ENCODE measurements at regions not wholly inside any gene's neighbourhood (a gene's known extent, or its start where the extent isn't known, plus 50 kb on each side); places are given as distances from the start of the nearest gene placed in this dataset.

DNA sequence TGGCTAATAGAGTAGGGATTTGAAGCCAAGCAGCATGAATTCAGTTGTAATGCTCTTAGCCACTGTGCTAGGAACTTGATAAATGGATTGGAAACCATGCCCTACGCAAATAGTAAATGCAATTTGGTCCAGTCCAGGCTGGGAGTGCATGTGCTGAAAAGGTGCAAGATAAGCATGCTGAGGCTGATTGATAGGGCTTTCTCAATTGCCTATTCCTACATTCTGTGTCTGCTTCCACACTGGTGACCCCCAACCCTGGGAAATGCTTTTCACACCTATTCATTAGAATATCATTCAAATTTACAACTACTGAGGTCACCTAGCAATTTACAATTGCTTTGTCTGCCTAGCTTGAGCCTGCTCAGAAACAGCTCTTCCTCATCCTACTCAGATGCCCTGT lies 84.7 kb upstream of the SLC25A36 start:
- Histone ChIP-seq H3K9me2 (no peaks in the 10 kb centered on the region), H3K4me2 (no peak overlapping the region), H2AFZ (ENCODE audit: low read depth) (no peak overlapping the region), H3K27me3 (ENCODE audit: insufficient read depth) (no peaks in the 10 kb centered on the region), H4K20me1 (ENCODE audit: insufficient read depth) (no peaks in the 10 kb centered on the region), H3K4me1 (ENCODE audit: control insufficient read depth in 1 of 2, insufficient read depth in 2 of 2, low read depth in 1 of 2, low read length in 1 of 2) (no peaks in the 10 kb centered on the region), H3K79me2 (ENCODE audit: insufficient read depth) (no peaks in the 10 kb centered on the region), H3K36me3 (replicated peaks in 1 of 2; ENCODE audit: control insufficient read depth in 1 of 2, insufficient read depth in 2 of 2, low read length in 1 of 2) (no peaks in the 10 kb centered on the region), H3K9me3 (no peaks in the 10 kb centered on the region), H3F3A (replicated peaks; ENCODE audit: insufficient read depth) (no peaks in the 10 kb centered on the region), H3K27ac (ENCODE audit: low read depth in 2 of 2, low read length in 1 of 2) (no peak overlapping the region), H3K9ac (no peak overlapping the region), H3K4me3 (ENCODE audit: low read depth in 2 of 2, low read length in 1 of 2) (no peak overlapping the region)
- no peak for TF ChIP-seq JUND (IDR thresholded peaks at IDR 0.05)
- TF ChIP-seq, protein P1, sequence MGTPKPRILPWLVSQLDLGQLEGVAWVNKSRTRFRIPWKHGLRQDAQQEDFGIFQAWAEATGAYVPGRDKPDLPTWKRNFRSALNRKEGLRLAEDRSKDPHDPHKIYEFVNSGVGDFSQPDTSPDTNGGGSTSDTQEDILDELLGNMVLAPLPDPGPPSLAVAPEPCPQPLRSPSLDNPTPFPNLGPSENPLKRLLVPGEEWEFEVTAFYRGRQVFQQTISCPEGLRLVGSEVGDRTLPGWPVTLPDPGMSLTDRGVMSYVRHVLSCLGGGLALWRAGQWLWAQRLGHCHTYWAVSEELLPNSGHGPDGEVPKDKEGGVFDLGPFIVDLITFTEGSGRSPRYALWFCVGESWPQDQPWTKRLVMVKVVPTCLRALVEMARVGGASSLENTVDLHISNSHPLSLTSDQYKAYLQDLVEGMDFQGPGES (IDR thresholded peaks at IDR 0.05; ENCODE audit: low read depth, low read length), result no peak
- TF ChIP-seq USF1 (IDR thresholded peaks at IDR 0.05; ENCODE audit: borderline replicate concordance, low read depth), result no peak
- no peak for TF ChIP-seq GABPA (IDR thresholded peaks at IDR 0.05; ENCODE audit: low read depth)
- TF ChIP-seq, protein P2, sequence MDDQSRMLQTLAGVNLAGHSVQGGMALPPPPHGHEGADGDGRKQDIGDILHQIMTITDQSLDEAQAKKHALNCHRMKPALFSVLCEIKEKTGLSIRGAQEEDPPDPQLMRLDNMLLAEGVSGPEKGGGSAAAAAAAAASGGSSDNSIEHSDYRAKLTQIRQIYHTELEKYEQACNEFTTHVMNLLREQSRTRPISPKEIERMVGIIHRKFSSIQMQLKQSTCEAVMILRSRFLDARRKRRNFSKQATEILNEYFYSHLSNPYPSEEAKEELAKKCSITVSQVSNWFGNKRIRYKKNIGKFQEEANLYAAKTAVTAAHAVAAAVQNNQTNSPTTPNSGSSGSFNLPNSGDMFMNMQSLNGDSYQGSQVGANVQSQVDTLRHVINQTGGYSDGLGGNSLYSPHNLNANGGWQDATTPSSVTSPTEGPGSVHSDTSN (IDR thresholded peaks at IDR 0.05), result no peak
- no peak for TF ChIP-seq CHD2 (IDR thresholded peaks at IDR 0.05; ENCODE audit: low read length, partially characterized antibody)
- TF ChIP-seq SMC3 (IDR thresholded peaks at IDR 0.05; ENCODE audit: low read depth, low read length), result no peak
- no peak for TF ChIP-seq RXRA (IDR thresholded peaks at IDR 0.05; ENCODE audit: borderline replicate concordance, low read depth)
- 38% methylated on average over 1 of the region's 1 CpG for WGBS (ENCODE audit: low lambda C conversion rate)
- ChIA-PET CTCF (interaction anchor here (1.5 kb wide), 1 partner anchor 919 kb away, joined by 6 read pairs; no protein-coding TSS in a partner anchor), POLR2A (no interaction called here)
- no peak for DNase-seq

DNA sequence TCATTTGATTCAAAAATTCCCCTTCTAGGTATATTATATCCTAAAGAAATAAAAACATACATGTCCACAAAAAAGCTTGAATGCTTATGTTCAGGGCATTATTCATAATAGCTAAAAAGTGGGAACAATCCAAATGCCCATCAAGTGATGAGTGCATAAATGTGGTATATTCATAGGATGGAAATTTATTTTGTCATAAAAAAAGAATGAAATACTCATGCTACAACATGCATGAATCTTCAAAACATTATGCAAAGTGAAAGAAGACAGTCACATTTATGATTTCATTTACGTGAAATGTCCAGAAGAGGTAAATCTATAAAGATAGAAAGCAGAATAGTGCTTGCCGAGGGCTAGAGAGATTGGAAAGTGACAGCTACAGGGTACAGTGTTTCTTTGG lies 83.6 kb upstream of the SLC25A36 start:
- Histone ChIP-seq H3K9me3 (no peaks in the 10 kb centered on the region), H3K4me3 (ENCODE audit: low read depth in 2 of 2, low read length in 1 of 2) (no peak overlapping the region), H4K20me1 (ENCODE audit: insufficient read depth) (no peaks in the 10 kb centered on the region), H3K9ac (no peak overlapping the region), H3K9me2 (no peaks in the 10 kb centered on the region), H3K4me1 (ENCODE audit: control insufficient read depth in 1 of 2, insufficient read depth in 2 of 2, low read depth in 1 of 2, low read length in 1 of 2) (no peaks in the 10 kb centered on the region), H3K27ac (ENCODE audit: low read depth in 2 of 2, low read length in 1 of 2) (no peak overlapping the region), H3F3A (replicated peaks; ENCODE audit: insufficient read depth) (no peaks in the 10 kb centered on the region), H3K27me3 (ENCODE audit: insufficient read depth) (no peaks in the 10 kb centered on the region), H2AFZ (ENCODE audit: low read depth) (no peak overlapping the region), H3K36me3 (replicated peaks in 1 of 2; ENCODE audit: control insufficient read depth in 1 of 2, insufficient read depth in 2 of 2, low read length in 1 of 2) (no peaks in the 10 kb centered on the region), H3K79me2 (ENCODE audit: insufficient read depth) (no peaks in the 10 kb centered on the region), H3K4me2 (no peak overlapping the region)
- no peak for TF ChIP-seq EZH2phosphoT487 (IDR thresholded peaks at IDR 0.05; ENCODE audit: borderline replicate concordance, low read depth)
- TF ChIP-seq YY1 (IDR thresholded peaks at IDR 0.05; ENCODE audit: low read depth), result no peak
- TF ChIP-seq TAF1 (IDR thresholded peaks at IDR 0.05; ENCODE audit: borderline replicate concordance, low read depth, low read length), result no peak
- TF ChIP-seq USF2 (IDR thresholded peaks at IDR 0.05; ENCODE audit: borderline replicate concordance, low read depth, low read length), result no peak
- TF ChIP-seq, protein P1 (IDR thresholded peaks at IDR 0.05; ENCODE audit: low read depth, low read length), result no peak
- POLR2A ChIA-PET, result no interaction called here
- CTCF ChIA-PET, result interaction anchor here (1.0 to 1.4 kb wide), 2 partner anchors 14 to 923 kb away, joined by 3 read pairs; partner anchors contain the start of gene CLSTN2
- DNase-seq, result no peak
- WGBS (ENCODE audit: low lambda C conversion rate), result 18% methylated on average over 2 of the region's 2 CpGs
